ENCODE measurements at regions not wholly inside any gene's neighbourhood (a gene's known extent, or its start where the extent isn't known, plus 50 kb on each side); places are given as distances from the start of the nearest gene placed in this dataset.

DNA sequence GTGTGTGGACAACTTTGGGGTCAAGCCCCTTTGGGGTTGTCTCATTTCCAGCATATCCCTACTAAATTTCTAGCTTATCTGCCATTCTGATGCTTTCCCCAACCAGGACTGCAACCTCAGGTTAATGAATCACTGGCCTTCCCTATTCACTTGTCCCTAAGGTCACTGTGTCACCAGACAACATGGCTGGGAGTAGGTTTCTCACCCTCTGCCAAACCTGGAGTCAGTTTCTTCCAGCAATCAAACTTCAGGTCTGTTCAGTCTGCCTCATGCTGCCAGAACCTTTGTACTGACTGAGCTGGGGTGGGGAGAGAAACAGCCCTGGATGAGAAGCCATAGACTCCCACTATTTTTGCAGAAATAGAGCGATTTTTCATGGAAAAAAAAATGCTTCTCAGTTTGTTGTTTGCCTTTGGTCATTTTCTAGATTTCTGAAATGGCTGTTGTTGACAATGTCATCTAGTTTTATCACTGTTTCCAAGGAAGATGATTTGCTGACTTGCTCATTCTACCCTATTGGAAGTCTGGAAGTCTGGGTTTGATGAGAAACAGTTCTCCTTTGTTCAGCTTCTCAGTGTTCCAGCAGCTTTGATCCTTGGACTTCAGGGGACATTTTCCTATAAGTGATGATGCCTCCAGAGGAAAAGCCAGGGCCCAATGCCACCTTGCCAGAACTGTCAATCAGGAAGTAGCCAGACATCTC lies 74.8 kb upstream of the IL12A start:
- TF ChIP-seq, protein P1, sequence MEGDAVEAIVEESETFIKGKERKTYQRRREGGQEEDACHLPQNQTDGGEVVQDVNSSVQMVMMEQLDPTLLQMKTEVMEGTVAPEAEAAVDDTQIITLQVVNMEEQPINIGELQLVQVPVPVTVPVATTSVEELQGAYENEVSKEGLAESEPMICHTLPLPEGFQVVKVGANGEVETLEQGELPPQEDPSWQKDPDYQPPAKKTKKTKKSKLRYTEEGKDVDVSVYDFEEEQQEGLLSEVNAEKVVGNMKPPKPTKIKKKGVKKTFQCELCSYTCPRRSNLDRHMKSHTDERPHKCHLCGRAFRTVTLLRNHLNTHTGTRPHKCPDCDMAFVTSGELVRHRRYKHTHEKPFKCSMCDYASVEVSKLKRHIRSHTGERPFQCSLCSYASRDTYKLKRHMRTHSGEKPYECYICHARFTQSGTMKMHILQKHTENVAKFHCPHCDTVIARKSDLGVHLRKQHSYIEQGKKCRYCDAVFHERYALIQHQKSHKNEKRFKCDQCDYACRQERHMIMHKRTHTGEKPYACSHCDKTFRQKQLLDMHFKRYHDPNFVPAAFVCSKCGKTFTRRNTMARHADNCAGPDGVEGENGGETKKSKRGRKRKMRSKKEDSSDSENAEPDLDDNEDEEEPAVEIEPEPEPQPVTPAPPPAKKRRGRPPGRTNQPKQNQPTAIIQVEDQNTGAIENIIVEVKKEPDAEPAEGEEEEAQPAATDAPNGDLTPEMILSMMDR (IDR thresholded peaks at IDR 0.05): no peak
- TF ChIP-seq POLR2A (IDR thresholded peaks at IDR 0.05): no peak
